HuH-7.5 (cell line): ENCODE measurements at regions not wholly inside any gene's neighbourhood (a gene's known extent, or its start where the extent isn't known, plus 50 kb on each side); places are given as distances from the start of the nearest gene placed in this dataset.
"Not testable (repeated sequence)": the region's sequence is repeated elsewhere in the genome, so short reads cannot be mapped to it uniquely, and the experiment has no call there.

Experiments used
- DNase-seq: peaks from one replicate; pipeline ENCODE4 v3.0.0; 2011; ENCODE audit warnings: low spot score

GRCh38 chr6:106884576-106884975 is 90.0 kb downstream of the CD24 start:
- DNase-seq = no peak

- DNase-seq = no peak
Observed at GRCh38 chr6:106883808-106884262, 90.7 kb downstream of the CD24 start.

GRCh38 chr6:106882601-106883518 is 91.7 kb downstream of the CD24 start:
- DNase-seq = no peak

- no peak for DNase-seq
Observed at GRCh38 chr6:106882138-106882537, 92.4 kb downstream of the CD24 start.

- DNase-seq = no peak
Observed at GRCh38 chr6:106880952-106881351, 93.6 kb downstream of the CD24 start.

- no peak for DNase-seq
Observed at GRCh38 chr6:106875782-106876321, 98.7 kb downstream of the CD24 start.

- DNase-seq = no peak
Observed at GRCh38 chr6:106874481-106874880, 100.0 kb downstream of the CD24 start.

- DNase-seq = no peak
Observed at GRCh38 chr6:106872049-106872448, 102.5 kb downstream of the CD24 start.

- no peak for DNase-seq
Observed at GRCh38 chr6:106870824-106871717, 103.5 kb downstream of the CD24 start.

GRCh38 chr6:106870069-106870468 is 104.5 kb downstream of the CD24 start:
- DNase-seq = no peak

- no peak for DNase-seq
Observed at GRCh38 chr6:106869203-106869602, 105.3 kb downstream of the CD24 start.

- no peak for DNase-seq
Observed at GRCh38 chr6:106866875-106867658, 107.5 kb downstream of the CD24 start.

GRCh38 chr6:106862858-106863257 is 111.7 kb downstream of the CD24 start:
- no peak for DNase-seq

- DNase-seq = no peak
Observed at GRCh38 chr6:106860940-106861339, 113.6 kb downstream of the CD24 start.

- no peak for DNase-seq
Observed at GRCh38 chr6:106858653-106859092, 115.9 kb downstream of the CD24 start.

- DNase-seq = no peak
Observed at GRCh38 chr6:106857771-106858652, 116.5 kb downstream of the CD24 start.

GRCh38 chr6:106857310-106857709 is 117.2 kb downstream of the CD24 start:
- not testable (repeated sequence) for DNase-seq

- no peak for DNase-seq
Observed at GRCh38 chr6:106856227-106856874, 118.2 kb downstream of the CD24 start.

- no peak for DNase-seq
Observed at GRCh38 chr6:106855117-106855516, 119.4 kb downstream of the CD24 start.
